Renal cortex interstitium (tissue), 11 donors: ENCODE measurements at regions not wholly inside any gene's neighbourhood (a gene's known extent, or its start where the extent isn't known, plus 50 kb on each side); places are given as distances from the start of the nearest gene placed in this dataset.
"Not testable (repeated sequence)": the region's sequence is repeated elsewhere in the genome, so short reads cannot be mapped to it uniquely, and the experiment has no call there.

ENCODE experiments used
- DNase-seq, 11 donors: peaks; one replicate each; pipeline ENCODE4 v3.0.0-alpha.2; 2013; ENCODE audit warnings: low read depth in 9 of 11, low spot score in 4 of 11; ENCODE audit errors: extremely low read depth in 1 of 11

GRCh38 chr6:139698526-139699176 is 324.2 kb upstream of the CITED2 start:
- peak in 1 of 11 donors; percentile 48 for DNase-seq

- not testable (repeated sequence) for DNase-seq
Measured at GRCh38 chr6:139697856-139698255, 323.4 kb upstream of the CITED2 start.

GRCh38 chr6:139696991-139697390 is 322.5 kb upstream of the CITED2 start:
- DNase-seq: not testable (repeated sequence)

- DNase-seq: no peak
Measured at GRCh38 chr6:139695361-139695760, 320.9 kb upstream of the CITED2 start.

GRCh38 chr6:139693735-139694134 is 319.3 kb upstream of the CITED2 start:
- DNase-seq: no peak

- DNase-seq: no peak
Measured at GRCh38 chr6:139690007-139690406, 315.6 kb upstream of the CITED2 start.

- no peak for DNase-seq
Measured at GRCh38 chr6:139687055-139687454, 312.6 kb upstream of the CITED2 start.

GRCh38 chr6:139686308-139686707 is 311.9 kb upstream of the CITED2 start:
- DNase-seq: no peak

- no peak for DNase-seq
Measured at GRCh38 chr6:139685009-139685408, 310.6 kb upstream of the CITED2 start.

GRCh38 chr6:139680819-139681218 is 306.4 kb upstream of the CITED2 start:
- DNase-seq: no peak

GRCh38 chr6:139679516-139680179 is 305.2 kb upstream of the CITED2 start:
- peak in 1 of 11 donors; percentile 57 for DNase-seq

- DNase-seq: no peak
Measured at GRCh38 chr6:139676718-139677117, 302.3 kb upstream of the CITED2 start.

- DNase-seq: no peak
Measured at GRCh38 chr6:139666284-139666683, 291.8 kb upstream of the CITED2 start.

GRCh38 chr6:139663996-139664395 is 289.5 kb upstream of the CITED2 start:
- no peak for DNase-seq

- DNase-seq: no peak
Measured at GRCh38 chr6:139659711-139660110, 285.3 kb upstream of the CITED2 start.

- no peak for DNase-seq
Measured at GRCh38 chr6:139659196-139659595, 284.7 kb upstream of the CITED2 start.

GRCh38 chr6:139657119-139657518 is 282.7 kb upstream of the CITED2 start:
- no peak for DNase-seq

- DNase-seq: peak in 1 of 11 donors; percentile 18
Measured at GRCh38 chr6:139655783-139656705, 281.6 kb upstream of the CITED2 start.

- DNase-seq: peak in 4 of 11 donors; percentile 27 to 57 (median 34)
Measured at GRCh38 chr6:139654888-139655782, 280.7 kb upstream of the CITED2 start.
